Femur (tissue), 1 donor: ENCODE measurements at regions not wholly inside any gene's neighbourhood (a gene's known extent, or its start where the extent isn't known, plus 50 kb on each side); places are given as distances from the start of the nearest gene placed in this dataset.

Experiments
- DNase-seq: peaks from one replicate; pipeline ENCODE4 v3.0.0-alpha.2; 2017

DNA sequence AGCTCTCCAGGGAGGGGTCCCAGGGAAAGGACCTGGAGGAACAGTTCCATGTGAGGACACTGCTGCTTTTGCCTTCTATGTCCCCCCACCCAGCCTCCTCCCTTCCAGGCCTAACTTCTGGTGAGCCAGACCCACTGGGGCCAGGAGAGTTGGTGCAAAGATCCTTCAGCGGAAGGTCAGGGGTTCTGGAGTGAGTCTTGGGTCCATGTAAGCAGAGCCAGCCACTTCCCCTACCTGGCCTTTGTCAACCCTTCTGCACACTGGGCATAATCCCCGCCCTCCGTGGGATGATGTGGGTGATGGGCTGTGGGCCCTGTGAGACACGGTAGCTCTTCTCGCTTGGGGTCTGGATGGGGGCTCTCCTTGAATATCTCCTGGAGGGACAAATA, 76.9 kb downstream of the RHOB start:
- no peak for DNase-seq

GRCh38 chr2:20524412-20525040, 77.7 kb downstream of the RHOB start:
- peak; percentile 66 for DNase-seq

GRCh38 chr2:20525041-20526035, 78.5 kb downstream of the RHOB start:
- no peak for DNase-seq

DNA sequence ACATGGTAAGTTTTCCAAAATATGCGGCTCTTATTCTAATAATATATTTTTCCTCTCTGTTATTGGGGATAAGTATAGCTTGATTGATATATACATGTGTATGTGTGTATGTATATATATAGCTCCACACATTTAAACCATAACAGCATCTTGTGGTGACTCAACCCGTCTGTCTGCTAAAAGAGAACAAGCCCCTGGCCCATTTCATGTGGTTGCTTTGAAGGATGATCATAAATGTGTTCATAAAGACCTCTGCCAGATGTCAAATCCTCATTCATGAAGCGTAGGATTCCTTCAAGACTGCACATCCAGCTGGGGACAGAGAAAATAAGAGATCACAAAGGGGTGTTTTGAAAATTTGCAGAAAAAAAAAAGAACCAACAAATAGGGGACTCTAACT, 79.3 kb downstream of the RHOB start:
- DNase-seq = no peak

- peak; percentile 40 for DNase-seq
Observed at GRCh38 chr2:20526708-20527107, 79.8 kb downstream of the RHOB start.

DNA sequence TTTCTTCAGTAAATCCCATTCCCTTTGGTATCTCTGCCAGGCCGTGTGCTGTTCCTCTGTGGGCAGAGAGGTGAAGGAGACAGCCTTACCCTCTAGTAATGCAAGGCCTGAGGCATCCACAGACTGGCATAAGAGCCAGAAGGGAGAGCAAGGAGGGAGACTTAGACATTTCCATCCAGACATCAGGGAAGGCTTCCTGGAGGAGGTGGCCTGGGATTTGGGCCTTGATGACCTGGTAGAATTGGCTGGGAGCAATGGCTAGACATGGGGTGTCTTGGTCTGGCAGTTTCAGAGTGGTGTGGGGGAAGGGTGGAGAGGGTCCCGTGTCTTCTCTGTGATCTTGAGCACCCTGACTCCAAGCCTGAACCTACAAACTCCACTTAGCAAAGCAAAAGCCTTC, 81.8 kb downstream of the RHOB start:
- DNase-seq = no peak

DNA sequence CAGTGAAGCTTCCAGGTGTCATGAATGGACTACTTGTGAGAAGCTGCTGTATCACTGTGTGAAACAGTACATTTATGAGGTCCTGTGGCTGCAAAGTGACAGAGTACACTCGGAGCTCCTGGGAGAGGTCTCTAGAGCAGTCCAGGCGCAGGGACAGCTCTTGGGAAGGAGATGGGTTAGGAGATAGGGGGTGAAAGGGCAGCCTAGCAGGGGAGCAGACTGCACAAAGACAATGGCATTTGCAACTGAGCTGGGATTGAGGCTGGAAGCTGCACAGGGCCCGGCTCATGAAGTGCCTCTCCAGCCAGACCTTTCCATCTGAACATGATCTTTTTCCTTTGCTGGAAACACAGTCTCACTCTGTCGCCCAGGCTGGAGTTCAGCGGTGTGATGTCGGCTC, 83.6 kb downstream of the RHOB start:
- DNase-seq = no peak

- DNase-seq = no peak
Observed at GRCh38 chr2:20531633-20532262, 84.9 kb downstream of the RHOB start.

DNA sequence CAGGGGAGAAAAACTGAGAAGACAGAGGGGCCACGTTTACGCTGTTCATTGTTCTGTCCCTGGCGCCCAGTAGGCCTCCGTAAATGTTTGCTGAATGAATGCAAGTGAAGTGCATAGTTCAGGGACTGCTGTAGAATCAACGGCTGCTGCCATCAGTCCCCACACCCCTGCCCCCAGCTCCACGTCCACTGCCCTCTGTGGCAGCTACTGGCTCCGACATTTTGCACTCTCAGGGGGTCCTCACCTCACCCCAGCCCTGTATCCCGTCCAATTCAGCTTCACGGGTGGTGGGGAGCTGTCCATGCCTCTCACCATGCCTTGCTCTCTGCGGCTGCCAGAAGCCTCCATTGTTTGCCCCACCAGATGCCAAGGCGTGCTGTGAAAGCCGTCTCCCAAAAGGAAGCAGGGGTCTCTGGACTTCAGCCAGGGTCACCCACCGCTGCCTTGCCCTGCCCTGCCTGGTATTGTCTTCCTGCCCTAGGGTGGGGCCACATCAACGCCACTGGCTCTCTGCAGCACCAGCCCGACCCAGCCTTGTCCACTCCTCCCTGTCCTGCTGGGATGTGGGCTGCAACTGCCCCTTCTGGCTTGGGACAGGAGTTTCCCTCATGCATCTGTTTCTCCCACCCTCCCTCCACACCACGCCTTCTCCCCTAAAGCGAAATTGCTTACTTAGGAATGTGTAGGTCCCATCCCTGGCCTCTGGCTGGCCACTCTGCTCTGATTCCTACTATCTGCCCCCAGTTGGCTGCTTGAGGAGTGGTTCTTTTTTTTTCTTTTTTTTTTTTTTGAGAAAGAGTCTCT, 86.0 kb downstream of the RHOB start:
- no peak for DNase-seq

- DNase-seq = no peak
Observed at GRCh38 chr2:20533993-20534622, 87.2 kb downstream of the RHOB start.

DNA sequence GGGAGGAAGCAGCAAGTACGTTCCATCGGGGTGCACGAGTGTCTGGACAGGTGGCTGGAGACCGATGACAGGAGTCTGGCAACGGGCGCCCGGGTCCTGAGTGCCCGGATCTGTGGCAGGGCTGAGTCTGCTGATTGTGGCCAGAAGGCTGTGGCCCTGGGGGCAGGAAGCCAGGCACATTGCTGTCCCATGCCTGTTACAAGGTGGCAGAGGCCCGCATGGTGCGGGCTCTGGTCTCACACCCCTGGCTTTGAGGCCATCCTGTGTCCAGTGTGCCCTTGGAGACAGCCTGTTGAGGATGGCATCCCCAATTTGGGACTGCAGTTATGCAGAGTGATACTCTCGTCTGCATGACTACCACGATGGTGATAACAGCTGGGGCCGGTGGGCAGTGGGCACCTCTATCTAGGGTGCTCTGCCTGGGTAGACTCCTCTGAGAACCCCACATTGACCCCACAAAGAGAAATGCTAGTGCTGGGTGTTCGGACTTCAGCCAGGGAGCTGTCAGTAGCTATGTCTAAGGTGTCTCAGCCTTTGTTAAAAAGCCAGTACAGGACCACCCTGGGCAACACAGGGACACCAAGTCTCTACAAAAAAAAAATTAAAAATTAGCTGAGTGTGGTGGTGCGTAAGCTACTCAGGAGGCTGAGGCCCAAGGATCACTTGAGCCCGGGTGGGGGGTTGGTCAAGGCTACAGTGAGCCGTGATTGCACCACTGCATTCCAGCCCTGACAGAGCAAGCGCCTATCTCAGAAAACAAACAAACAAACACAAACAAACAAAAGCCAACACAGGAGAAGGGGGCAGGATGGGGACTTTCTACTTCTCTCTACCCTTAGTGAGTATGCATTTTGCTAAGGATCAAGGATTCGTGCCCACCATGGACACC, 88.3 kb downstream of the RHOB start:
- no peak for DNase-seq

GRCh38 chr2:20536619-20537422, 89.9 kb downstream of the RHOB start:
- DNase-seq = no peak

GRCh38 chr2:20537423-20538307, 90.8 kb downstream of the RHOB start:
- DNase-seq = no peak

DNA sequence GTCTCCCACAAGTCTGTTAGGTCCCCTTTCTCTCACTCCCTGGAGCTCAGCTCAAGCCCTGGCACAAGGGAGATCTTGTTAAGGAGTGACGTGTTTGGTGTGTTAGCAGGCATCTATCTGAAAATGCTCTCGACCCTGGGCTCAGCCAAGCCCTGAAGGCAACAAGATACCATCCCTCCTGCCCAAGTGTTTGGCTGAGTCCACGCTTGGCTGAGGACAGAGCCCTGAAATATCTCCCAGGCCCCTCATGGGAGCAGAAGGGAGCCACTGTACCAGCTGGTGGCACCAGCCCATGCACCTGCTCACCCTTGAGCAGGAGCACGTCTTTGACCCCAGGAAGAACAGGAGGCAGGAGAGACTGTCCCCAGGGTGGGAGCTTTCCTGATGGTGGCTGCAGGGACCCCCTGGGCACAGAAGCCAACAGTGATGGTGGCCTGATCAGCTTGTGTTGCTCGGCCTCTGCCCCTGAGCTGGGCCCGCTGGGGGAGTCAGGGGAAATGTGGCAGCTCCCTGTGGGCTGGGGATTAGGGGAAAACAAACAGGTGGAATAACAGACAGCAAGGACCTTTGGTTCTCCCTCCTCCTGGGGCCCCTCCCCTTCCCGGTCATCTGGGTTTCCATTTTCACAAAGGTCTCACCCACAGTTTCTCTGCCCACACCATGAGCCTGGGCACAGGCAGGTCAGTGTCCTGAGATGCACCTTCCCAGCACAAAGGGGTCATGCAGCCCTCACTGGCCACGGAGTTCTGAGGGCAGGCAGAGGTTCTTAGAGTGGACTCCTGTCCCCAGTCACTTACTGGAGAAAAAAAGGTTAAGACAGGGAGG, 91.6 kb downstream of the RHOB start:
- peak; percentile 51 for DNase-seq

DNA sequence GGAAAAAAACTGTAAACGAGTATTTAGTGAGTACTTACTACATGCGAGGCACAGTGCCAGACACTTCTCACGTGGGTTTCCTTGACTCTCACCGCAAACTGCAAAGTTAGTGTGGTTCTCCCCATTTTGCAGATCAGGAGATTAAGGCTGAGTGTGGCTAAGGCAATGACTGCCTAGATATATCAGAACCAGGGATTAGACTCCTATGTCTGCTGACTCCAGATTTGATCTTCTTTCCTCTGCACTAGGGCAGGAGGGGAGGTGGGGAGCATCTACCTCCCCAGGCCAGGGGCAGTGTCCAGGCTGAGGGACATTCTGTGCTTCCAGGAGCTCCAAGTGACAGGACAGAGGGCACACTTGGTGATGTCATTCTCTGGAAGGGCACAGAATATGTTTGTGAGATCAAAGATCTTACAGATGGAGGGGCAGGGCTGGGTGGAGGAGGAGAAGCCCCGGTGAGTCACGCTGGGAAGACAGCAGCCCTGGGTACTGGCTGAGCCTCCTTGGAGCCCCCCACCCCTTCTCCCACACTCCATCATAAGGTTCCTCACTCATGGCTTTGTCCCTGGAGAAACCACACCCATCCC, 92.4 kb downstream of the RHOB start:
- DNase-seq = no peak

- no peak for DNase-seq
Observed at GRCh38 chr2:20539776-20540586, 93.1 kb downstream of the RHOB start.
